NOMO-1 treated with DMSO at 0.1 percent for 48 hours (cell line): ENCODE measurements at regions not wholly inside any gene's neighbourhood (a gene's known extent, or its start where the extent isn't known, plus 50 kb on each side); places are given as distances from the start of the nearest gene placed in this dataset.

Experiments used
- DNase-seq: peaks from one replicate; lab custom pipeline; 2025; ENCODE audit not compliant: unreplicated experiment; lab: John Stamatoyannopoulos, UW

DNA sequence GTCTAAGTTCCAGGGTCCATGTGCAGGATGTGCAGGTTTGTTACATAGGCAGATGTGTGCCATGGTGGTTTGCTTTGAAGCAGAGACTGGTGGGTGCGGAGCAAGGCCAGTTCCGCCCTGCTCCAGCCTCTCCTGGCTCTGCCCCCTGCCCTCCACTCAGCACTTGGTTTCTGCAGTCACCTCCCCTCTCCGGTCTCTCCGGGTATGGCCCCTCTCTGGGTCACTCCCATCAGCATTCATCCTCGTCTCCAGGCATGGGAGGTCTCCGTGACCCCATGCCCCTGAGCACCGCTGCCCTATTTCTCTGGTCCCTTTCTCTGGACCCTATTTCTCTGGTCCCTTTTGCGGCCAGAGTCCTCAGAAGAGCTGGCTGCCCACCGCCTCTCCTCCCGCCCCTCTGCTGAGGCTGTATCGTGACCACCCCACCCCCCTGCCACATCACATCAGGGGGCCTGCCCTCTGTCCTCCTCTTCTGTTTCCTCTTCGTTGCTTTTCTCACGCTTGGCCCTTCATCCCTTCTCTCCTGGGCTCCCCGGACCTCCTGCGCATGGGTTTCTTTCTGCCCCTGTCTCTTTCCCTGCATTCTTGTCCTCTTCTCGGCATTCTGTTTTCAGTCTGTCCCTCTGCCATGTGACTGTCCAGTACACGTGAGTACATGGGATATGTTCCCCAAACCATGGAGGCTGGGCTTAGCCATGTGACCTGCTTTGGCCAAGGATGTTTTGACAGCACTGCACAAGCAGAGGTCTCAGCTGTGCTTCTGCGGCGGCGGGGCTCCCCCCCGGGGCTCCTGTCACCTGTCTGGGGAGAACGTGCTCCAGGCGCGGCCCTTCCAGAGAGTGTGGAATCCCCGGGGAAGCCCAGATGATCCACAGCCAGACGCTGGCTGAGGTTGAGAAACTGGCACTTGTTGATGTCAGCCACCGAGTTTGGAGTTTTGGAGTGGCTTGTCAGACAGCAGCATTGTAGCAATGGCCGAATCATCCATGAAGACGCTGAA, 54.4 kb upstream of the C1orf174 start:
- no peak for DNase-seq

DNA sequence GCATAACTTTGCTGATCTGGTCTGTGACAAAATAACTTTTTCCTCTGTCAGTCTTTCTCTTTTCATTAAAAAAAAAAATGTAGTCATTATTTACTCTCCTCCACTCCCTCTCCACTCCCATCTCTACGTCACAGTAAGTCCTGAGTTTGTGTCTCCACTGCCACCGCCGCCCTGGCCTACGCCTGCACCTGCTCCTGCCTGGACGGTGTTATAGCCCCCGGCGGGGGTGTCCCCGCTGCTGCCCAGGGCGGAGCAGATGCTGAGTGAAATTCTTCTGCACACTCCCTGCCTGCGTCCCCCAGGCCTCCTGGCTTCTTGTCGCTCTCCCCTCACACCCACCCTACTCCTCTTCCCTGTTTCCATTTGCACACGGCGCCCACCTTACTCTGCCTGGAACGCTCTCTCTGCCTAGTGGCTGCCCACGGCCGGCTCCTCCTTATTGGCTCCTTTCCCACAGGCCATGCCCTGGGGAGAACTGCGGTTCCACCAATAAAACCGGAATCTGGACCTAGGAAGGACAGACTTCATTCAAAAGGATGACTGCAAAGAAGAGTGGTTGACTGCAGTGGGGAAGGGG, 55.2 kb upstream of the C1orf174 start:
- no peak for DNase-seq

DNA sequence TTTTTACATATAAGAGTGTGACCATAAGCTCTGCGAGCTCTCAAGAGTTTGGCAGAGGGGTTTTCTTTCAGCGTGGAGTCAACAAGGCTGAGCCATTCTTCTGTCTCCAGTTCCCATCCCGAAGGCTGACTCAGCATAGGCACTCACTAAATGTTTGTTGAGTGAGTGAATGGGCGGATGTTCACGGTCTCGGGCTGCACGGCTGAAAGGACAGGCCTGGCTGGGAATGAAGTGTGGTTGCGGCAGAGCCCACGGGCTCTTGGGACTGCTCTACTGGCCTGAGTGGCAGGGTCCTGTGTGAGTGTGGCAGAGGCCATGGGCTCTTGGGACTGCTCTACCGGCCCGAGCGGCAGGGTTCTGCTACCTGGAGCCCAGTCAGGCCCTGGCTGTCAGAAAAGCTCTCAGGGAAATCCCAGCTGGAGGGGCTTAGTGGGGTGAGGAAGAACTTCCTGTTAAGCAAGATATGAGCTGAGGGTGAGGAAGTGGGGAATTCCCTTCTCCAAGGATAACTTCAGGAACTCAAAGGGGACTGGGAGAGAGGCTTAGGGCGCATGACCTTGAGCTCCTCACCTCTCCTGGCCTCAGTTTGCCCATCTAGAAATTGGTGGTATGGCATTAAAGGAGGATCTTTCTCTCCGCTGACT, 56.6 kb upstream of the C1orf174 start:
- no peak for DNase-seq

GRCh38 chr1:3959361-3959760, 59.3 kb upstream of the C1orf174 start:
- DNase-seq = no peak

DNA sequence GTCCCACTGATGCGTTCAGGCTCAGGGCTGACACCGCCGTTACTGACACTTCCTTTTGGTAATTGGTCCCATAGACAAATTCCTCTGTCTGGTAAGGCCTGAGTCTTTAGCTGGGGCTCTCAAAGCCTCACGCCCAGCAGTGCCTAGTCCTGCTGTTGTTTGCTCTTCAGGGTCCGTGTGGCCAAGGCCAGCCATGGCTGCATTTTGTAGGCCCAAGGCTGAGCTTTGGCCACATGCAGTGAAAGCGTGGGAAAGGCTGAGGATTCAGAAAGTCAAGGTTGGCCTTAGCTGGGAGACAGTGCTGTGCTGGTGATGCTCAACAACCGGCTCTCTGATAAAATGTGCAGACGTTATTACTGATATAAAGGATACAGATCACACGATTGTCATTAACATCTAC, 63.5 kb upstream of the C1orf174 start:
- DNase-seq = no peak

GRCh38 chr1:3965693-3966092, 65.6 kb upstream of the C1orf174 start:
- no peak for DNase-seq

DNA sequence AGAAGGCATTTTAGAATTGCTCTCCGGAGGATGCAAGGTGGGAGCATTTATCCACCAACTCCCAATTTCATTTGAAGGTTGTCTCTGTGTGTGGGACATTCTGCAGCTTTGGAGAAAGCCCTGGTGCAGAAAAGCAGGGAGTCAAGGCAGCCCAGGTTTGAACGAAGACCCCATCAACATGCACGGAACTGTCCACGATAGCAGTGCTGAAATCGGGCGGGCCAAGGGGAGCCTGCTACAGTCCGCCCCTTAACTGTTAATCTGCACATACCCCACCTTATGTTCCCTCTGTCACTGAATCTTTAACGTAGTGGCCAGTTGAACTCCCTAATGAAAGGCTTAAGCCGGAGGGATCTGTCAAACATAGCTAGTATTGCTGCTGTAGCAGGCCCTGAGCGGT, 68.8 kb upstream of the C1orf174 start:
- no peak for DNase-seq

DNA sequence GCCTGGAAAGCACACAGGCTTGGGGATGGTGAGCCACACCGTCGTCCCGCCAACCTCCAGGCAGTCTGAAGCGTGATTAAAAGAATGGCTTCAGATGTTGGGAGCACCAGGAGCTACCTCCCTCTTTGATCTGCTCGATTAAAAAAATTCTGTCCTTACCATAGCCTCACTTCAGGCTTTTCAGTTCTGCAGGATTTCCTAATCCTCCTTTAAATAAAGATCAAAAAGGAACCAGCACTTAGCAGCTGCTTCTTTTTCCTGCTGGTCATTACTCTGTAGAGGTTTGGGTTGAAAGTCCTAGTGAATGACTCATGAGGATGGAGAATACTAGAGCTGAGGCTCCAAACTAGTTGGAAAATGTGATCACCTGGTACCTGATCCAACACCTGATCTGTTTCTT, 71.9 kb upstream of the C1orf174 start:
- DNase-seq = no peak

DNA sequence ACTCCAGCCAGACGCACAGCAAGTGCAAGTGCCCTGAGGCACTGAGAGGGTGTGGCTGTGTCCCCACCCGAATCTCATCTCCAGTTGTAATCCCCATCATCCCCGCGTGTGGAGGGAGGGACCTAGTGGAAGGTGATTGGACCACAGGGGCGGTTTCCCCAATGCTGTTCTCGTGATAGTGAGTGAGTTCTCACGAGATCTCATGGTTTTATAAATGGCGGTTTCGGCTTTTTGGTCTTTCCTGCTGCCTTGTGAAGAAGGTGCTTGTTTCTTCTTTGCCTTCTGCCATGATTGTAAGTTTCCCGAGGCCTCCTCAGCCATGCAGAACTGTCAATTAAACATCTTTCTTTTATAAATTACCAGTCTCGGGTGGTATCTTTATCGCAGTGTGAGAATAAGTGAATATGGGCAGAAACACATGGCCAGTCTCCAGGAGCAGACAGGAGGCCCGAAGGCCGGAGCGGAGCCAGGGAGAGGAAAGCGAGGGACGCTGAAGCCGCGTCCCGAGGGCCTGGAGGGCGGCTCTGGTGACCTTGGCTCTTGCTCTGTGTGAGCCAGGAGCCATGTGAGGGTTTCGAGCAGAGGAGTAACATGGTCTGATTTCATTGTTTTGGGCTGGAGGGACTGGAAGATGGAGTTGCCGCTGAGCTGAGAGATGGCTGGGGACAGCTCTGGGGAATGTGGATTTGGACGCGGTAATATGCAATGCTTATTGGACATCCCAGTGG, 76.0 kb upstream of the C1orf174 start:
- no peak for DNase-seq

DNA sequence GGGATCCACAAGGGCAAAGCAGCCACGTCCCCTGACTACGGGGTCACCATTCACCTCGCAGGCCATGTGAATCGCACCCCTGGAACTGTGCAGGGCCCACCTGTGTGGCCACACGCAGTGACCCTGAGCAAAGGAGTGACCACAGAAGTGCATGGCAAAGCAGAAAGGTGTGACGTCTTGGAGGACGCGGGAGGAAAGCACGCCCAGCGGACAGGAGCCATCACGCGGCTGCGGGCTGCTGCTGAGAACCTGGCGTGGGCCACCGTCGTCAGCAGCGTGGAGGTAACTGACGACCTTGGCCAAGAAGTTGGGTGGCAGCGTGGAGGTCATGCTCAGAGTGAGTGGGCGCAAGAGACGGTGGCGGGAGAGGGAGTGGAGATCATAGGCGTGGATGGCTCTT, 76.7 kb upstream of the C1orf174 start:
- no peak for DNase-seq

GRCh38 chr1:3978196-3978989, 78.3 kb upstream of the C1orf174 start:
- DNase-seq = no peak

DNA sequence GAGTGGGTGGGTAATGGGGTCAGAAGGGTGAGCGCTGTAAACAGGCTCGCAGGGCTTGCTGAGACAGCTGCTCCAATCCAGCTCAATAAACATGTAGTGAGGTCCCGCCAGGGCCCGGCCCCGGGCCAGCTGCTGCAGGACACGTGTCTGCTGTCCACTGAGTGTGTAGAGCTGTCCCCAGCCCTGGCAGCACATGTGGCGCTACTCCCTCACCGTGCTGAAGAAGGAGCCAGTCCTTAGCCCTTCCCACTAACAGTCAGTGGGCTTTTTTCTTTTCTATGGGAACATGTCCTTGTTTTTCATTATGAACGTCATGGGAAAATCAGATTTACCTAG, 78.9 kb upstream of the C1orf174 start:
- DNase-seq = no peak

DNA sequence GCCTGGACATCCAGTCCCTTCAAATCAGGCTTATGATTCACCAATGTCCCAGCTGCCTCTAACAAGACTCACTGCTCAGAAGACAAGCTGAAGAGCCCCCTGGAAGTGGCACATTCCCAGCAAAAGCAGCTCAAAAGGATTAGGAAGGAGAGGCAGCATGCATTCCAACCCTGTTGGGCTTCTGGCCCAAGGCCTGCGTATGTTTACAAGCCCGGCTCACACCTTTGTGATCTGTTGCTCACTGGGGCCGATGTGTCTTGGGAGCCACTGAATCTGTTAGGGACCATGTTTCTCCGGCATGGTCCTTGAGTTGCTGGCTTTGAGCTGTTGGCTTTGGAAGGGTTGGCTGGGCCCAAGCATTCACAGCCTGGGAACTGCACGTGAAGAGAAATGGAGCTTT, 81.2 kb upstream of the C1orf174 start:
- no peak for DNase-seq

DNA sequence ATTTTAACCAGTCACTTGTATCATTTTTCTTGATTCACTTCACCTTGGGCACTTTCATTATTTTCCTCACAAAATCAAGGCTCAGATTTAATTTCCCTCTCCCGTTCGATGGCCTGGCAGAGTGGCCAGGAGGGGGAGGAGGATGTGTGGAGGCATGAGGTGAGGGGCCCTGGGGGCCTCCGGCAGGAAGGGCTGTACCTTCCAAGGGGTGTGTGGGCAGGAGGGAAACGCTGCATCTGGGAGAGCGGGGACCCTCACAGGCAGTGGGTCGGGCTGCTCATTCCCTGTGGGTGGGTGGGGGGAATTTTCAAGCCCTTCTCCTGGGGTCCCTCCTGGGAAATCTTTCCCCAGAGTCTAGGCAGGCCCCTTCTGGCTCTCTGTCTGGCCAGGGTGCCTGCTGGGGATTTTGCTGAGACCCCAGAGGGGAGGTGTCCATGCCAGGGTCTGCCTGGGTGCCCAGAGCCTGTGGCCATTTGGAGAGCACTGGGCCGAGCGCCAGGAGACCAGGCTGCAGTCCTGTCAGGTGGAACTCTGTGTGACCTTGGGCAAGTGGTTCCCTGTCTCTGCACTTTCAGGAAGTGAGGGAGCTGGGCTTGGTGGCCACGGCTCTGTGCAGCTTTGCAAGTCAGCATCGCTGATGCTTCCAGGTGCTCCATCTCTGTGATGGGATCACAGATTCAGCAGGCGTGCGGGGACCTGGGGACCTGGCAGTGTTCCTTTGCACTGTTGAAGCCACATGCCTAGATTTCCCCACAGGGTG, 81.9 kb upstream of the C1orf174 start:
- DNase-seq = no peak

DNA sequence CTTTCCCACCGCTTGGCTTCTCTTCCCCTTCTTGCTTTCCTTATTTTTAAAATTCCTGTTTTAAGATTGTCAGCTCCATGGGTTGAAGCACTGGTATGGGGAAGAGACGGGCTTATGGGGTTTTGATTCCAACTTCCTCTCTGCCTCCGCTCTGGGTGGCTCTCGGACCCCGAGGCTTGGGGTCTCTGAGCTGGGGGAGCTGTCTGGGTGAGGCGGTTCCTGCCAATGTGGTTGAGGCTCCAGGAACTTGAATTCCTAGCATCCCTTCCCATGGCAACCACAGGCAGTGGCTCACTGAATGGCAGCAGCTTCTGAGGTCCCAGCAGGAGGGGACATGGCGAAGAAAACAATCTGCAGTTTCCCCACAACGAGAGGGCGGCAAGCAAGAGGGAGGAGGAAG, 83.1 kb upstream of the C1orf174 start:
- no peak for DNase-seq

- DNase-seq = no peak
These were observed 84.5 kb upstream of the C1orf174 start for GRCh38 chr1:3984586-3984985.

DNA sequence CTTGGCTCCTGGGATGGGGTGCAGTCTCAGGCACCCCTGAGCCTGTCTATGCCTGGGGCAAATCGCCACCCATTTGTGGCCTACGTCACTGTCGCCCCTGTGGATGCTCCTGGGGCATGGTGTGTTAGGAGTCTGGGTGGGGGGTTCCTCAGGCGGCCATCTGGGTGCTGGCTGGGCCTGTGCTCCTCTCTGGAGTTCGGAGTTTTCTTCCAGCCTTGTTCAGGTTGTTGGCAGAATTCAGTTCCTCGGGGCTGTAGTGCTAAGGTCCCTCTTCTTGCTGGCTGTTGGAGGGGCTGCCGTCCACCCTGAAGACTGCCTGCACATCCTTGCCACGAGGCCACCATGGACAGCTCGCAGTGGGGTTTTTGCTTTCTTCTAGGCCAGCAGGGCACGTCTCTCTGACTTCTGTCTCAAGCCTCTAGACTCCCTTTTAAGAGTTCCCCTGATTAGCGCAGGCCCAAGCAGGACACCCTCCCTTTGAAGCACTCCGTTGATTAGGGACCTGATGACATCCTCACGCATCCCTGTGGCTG, 86.7 kb upstream of the C1orf174 start:
- DNase-seq = no peak

- no peak for DNase-seq
These were observed 87.7 kb upstream of the C1orf174 start for GRCh38 chr1:3987669-3988235.

DNA sequence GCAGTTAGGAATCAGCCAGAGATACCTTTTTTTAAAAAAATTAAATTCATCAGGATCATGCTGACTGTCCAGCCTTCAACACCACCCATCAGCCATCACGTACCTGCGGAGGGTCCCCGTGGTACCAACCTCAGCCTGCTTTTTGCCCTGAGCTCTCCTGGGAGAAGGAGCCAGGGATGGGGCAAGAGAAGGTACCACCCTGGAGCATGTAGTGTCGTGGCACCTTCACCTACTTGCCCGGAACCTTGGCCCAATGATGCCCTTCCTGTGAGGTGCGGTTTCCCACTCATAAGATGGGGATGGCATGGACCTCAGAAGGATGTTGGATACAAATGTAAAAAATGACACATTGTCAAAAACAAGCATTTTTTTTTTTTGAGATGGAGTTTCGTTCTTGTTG, 88.4 kb upstream of the C1orf174 start:
- no peak for DNase-seq
